Fibroblast of mammary gland (primary cell): ENCODE measurements at regions not wholly inside any gene's neighbourhood (a gene's known extent, or its start where the extent isn't known, plus 50 kb on each side); places are given as distances from the start of the nearest gene placed in this dataset.

Experiments used
- DNase-seq: peaks from one replicate; pipeline ENCODE4 v3.0.0-alpha.2; 2010; ENCODE audit warnings: low read depth
- H3K4me3 ChIP-seq: 2 replicates; pipeline ENCODE4 v1.5.1; 2011; ENCODE audit warnings: low read depth, mild to moderate bottlenecking, low read length, moderate library complexity; ENCODE audit not compliant: control insufficient read depth
- CTCF ChIP-seq: conservative IDR thresholded peaks from 2 replicates; pipeline ENCODE4 v1.5.1; 2011; ENCODE audit warnings: low read depth, low read length, inconsistent platforms; ENCODE audit not compliant: control insufficient read depth, insufficient read depth

GRCh38 chr10:2014541-2014940 is 277.2 kb upstream of the ADARB2 start:
- no peak for DNase-seq
- TF ChIP-seq CTCF, result no peak
- no peak overlapping the region for H3K4me3 ChIP-seq

- no peak for TF ChIP-seq CTCF
- H3K4me3 ChIP-seq, result no peak overlapping the region
- no peak for DNase-seq
Measured at GRCh38 chr10:2012209-2012608, 274.9 kb upstream of the ADARB2 start.

DNA sequence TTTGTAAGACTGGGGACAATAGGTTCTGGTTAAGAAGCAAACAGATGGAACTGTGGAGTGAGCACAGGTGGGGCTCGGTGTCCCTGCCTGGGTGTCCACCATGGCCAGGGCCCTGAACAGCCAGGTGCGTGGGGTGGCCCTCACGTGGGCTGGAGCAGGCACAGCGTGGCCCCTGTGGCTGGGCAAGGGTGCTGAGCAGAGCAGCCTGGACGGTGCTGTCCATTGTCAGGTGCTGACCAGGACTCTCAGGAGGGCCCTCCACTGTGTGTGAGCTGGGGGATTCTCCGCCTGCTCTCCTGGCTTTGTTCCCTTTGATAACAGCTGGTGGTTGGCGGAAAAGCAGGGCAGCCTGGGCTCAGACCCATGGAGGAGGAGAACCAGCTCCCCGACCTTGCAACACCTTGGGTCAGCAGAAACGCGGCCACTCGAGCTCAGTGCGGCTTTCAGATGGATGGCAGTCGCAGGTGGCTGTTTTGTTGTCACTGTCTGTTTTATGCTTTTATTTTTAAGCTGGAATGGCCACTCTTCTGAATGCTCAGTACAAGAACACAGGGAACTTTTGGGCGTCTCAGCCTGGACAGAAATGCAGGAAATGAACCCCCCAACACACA is 273.9 kb upstream of the ADARB2 start:
- TF ChIP-seq CTCF, result no peak
- DNase-seq, result no peak
- H3K4me3 ChIP-seq, result no peak overlapping the region

DNA sequence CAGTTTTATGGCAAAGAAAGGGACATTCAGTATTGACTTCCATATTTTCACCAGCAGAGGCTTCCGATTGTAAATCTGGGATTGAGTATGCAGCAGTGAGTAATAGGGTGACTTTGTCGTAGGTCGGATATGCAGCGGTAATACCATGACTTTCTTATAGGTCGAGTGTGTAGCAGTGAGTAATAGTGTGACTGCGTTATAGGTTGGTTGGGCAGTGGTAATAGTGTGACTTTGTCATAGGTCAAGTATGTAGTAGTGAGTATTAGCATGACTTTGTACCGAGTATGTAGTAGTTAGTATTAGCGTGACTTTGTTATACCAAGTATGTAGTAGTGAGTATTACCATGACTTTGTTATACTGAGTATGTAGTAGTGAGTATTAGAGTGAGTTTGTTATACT is 268.2 kb upstream of the ADARB2 start:
- no peak overlapping the region for H3K4me3 ChIP-seq
- TF ChIP-seq CTCF, result no peak
- no peak for DNase-seq

GRCh38 chr10:1992930-1993329 is 255.6 kb upstream of the ADARB2 start:
- no peak for TF ChIP-seq CTCF
- H3K4me3 ChIP-seq, result no peak overlapping the region
- no peak for DNase-seq

DNA sequence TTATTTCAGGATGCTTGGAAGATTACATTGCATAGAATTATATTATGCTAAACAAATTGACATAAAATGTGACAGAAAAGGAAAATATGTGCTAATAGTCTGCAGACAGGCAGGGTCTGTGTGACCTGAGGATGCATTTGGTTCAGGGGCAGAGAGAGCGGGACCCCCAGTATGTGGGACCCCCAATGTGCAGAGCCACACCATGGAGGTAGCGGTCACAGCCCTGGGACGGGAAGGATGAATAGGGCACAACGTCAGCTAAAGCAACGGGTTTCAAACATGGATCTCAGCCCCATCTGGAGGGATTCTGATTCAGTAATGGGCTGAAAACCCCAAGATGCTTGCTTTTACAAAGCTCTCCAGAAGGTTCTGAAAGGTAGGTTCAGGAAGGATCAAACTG is 251.8 kb upstream of the ADARB2 start:
- TF ChIP-seq CTCF, result no peak
- no peak overlapping the region for H3K4me3 ChIP-seq
- no peak for DNase-seq

DNA sequence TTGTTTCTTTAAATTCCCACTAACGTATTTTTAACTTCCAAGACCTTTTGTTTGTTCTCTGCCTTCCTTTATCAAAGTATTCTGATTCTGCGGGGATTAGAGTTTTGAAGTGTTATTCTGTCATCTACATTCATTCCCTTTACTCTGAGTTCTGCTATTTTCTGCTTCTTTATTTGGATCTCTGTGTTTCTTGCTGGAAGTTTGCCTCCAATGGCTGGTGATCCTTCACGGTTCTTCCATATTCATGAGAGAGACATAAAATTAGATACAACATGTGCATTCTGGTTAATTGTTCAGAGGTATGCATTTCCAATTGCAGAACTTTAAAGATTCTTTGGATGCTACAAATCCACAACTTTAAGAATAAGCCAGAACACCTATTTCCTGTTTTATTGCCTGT is 244.7 kb upstream of the ADARB2 start:
- no peak for DNase-seq
- H3K4me3 ChIP-seq, result no peak overlapping the region
- no peak for TF ChIP-seq CTCF
